ENCODE measurements at regions not wholly inside any gene's neighbourhood (a gene's known extent, or its start where the extent isn't known, plus 50 kb on each side); places are given as distances from the start of the nearest gene placed in this dataset.

GRCh38 chr14:21875791-21876190 is 202.2 kb upstream of the OR4E1 start:
- DNase-seq (ENCODE audit: low spot score), result no peak
- TF ChIP-seq, protein P1, sequence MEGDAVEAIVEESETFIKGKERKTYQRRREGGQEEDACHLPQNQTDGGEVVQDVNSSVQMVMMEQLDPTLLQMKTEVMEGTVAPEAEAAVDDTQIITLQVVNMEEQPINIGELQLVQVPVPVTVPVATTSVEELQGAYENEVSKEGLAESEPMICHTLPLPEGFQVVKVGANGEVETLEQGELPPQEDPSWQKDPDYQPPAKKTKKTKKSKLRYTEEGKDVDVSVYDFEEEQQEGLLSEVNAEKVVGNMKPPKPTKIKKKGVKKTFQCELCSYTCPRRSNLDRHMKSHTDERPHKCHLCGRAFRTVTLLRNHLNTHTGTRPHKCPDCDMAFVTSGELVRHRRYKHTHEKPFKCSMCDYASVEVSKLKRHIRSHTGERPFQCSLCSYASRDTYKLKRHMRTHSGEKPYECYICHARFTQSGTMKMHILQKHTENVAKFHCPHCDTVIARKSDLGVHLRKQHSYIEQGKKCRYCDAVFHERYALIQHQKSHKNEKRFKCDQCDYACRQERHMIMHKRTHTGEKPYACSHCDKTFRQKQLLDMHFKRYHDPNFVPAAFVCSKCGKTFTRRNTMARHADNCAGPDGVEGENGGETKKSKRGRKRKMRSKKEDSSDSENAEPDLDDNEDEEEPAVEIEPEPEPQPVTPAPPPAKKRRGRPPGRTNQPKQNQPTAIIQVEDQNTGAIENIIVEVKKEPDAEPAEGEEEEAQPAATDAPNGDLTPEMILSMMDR (IDR thresholded peaks at IDR 0.05; ENCODE audit: extremely low read depth, missing control alignments), result no peak

GRCh38 chr14:21874946-21875345 is 201.3 kb upstream of the OR4E1 start:
- TF ChIP-seq, protein P1 (IDR thresholded peaks at IDR 0.05; ENCODE audit: extremely low read depth, missing control alignments), result no peak

DNA sequence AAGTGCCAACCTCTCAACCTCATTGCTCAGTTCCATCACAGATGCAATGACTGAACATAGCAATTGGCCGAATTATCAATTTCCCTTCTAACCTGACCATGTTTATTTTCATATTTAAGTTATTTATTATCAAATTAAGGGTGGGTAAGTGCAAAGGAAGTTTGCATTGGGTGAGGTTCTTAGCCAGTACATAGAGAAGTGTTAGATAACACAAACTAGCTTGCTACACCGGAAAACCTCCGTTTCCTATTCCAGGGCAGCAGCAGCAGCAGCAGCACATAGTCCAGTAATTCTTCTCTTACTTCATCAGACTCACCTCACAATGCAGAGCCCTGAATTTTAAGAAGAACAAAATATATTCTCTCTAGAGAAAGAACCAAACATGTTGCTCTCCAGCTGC is 200.5 kb upstream of the OR4E1 start:
- TF ChIP-seq, protein P1 (IDR thresholded peaks at IDR 0.05; ENCODE audit: extremely low read depth, missing control alignments), result no peak
- DNase-seq (ENCODE audit: low spot score), result no peak

More at GRCh38 chr14:21874946-21875345, 201.3 kb upstream of the OR4E1 start:
- no peak for DNase-seq (ENCODE audit: low spot score)

DNA sequence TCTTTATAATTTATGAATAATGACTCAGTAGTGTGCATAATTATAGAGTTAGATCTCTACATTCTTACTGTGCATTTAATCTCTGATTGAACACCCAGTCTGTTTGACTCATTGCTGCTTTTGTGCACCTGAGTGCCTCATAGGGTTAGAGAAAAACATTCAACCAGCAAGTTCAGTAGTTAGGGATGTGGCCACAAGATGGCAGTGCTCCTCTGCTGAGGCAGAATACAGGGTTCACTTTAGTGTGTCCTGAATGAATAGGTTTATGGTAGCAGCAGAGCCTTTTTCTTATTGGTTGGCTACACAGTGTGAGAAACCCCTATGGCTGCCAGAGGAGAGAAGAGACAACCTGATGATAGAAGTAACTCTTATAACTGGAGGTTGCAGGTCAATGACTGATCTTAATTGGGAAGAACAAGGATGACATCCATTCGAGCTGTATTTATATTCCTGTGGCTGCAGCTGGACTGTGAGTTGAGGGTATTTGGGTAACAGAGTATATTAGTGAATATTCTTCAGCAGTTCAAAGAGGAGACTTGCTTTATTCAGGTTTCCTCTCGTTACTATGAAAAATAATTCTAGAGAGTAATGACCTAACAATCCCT is 194.9 kb upstream of the OR4E1 start:
- peak; percentile 45 for DNase-seq (ENCODE audit: low spot score)
- TF ChIP-seq, protein P1 (IDR thresholded peaks at IDR 0.05; ENCODE audit: extremely low read depth, missing control alignments), result peak; percentile 85

GRCh38 chr14:21867541-21867940 is 193.9 kb upstream of the OR4E1 start:
- no peak for DNase-seq (ENCODE audit: low spot score)
- TF ChIP-seq, protein P1 (IDR thresholded peaks at IDR 0.05; ENCODE audit: extremely low read depth, missing control alignments), result no peak

DNA sequence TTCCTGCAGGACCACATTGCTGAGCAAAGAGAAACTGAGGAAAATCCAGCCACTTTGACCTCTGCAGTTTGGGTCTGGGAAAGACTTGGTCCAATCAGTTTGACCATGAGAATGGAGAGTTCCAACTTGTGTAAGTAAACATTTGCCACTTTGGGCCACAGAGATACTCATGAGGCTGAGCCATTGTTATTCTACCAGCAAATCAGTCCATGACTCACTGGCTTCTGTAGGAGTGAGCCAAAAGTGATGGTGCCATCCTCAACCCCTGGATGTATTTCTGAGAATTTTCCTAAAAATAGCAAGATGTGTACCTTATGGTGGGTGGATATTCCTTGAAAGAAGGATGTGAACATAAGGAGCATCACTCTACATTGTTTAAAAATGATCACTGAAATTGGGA is 192.9 kb upstream of the OR4E1 start:
- DNase-seq (ENCODE audit: low spot score), result no peak
- TF ChIP-seq, protein P1 (IDR thresholded peaks at IDR 0.05; ENCODE audit: extremely low read depth, missing control alignments), result no peak

DNA sequence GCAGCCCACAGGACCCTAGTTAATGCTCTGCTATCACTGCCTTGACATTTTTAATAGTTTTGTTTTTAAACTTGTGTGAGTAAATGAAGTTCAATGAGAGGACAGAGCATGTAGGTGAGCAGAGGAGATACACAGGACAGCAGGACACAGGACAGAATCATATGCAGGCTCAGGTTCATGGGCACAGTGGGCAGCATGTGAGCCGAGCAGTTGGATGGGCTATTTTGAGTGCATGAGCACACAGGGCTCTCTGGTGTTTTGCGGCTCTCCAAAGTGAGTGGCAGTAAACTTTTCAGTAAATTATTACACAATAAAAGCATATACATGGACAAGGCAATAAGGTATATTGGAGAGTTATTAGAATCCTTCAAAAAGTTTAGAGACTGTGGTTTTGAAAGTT is 189.7 kb upstream of the OR4E1 start:
- TF ChIP-seq, protein P1 (IDR thresholded peaks at IDR 0.05; ENCODE audit: extremely low read depth, missing control alignments), result no peak

More for the DNA sequence above, 189.7 kb upstream of the OR4E1 start:
- no peak for DNase-seq (ENCODE audit: low spot score)
